C4-2B (cell line): ENCODE measurements at regions not wholly inside any gene's neighbourhood (a gene's known extent, or its start where the extent isn't known, plus 50 kb on each side); places are given as distances from the start of the nearest gene placed in this dataset.

Experiments used
- H3K27ac ChIP-seq: fragments of 450-650 bp; 2 replicates; pipeline ENCODE4 v1.5.1; 2017
- ZFX ChIP-seq: fragments of 450-650 bp; IDR thresholded peaks from 2 replicates; pipeline ENCODE4 v1.6.1; 2017
- TF ChIP-seq, protein P1 (sequence below): fragments of 450-650 bp; conservative IDR thresholded peaks from 2 replicates; pipeline ENCODE4 v1.5.1; 2017; ENCODE audit warnings: mild to moderate bottlenecking

DNA sequence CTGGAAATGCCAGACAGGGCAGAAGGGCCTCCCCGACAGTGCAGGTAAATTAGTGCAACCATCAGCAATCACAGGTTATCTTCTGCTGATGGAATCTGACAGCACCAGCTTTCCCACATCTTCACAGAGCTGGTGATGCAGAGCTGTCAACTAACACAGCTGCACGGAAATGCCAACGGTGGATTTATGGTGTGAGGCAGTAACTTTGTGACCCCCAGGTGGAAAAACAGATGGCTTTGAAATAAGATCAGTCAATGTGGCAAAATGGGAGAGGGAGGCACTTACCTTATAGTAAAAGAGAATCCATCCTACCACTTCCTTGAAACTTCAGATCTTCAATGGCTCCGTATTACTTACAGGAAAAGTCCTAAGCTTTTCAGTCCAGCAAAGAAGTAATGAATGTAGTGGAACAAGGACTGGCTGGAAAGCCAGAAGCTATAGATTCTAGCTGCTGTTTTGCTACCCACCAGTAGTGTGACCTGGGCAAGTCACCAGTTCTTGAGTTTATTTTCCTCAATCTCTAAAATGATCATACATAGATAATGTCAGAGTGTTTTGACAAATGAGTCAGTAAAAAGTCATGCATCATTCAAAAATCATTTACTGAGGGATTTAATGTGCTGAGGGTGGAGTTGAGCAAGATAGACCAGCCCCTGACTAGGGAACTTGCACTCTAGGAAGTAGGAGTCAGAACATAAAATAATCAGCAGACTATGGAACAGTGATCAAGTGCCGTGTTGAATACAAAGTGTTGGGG is 245.7 kb upstream of the JUN start:
- TF ChIP-seq, protein P1, sequence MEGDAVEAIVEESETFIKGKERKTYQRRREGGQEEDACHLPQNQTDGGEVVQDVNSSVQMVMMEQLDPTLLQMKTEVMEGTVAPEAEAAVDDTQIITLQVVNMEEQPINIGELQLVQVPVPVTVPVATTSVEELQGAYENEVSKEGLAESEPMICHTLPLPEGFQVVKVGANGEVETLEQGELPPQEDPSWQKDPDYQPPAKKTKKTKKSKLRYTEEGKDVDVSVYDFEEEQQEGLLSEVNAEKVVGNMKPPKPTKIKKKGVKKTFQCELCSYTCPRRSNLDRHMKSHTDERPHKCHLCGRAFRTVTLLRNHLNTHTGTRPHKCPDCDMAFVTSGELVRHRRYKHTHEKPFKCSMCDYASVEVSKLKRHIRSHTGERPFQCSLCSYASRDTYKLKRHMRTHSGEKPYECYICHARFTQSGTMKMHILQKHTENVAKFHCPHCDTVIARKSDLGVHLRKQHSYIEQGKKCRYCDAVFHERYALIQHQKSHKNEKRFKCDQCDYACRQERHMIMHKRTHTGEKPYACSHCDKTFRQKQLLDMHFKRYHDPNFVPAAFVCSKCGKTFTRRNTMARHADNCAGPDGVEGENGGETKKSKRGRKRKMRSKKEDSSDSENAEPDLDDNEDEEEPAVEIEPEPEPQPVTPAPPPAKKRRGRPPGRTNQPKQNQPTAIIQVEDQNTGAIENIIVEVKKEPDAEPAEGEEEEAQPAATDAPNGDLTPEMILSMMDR, result no peak
- no peak for TF ChIP-seq ZFX

DNA sequence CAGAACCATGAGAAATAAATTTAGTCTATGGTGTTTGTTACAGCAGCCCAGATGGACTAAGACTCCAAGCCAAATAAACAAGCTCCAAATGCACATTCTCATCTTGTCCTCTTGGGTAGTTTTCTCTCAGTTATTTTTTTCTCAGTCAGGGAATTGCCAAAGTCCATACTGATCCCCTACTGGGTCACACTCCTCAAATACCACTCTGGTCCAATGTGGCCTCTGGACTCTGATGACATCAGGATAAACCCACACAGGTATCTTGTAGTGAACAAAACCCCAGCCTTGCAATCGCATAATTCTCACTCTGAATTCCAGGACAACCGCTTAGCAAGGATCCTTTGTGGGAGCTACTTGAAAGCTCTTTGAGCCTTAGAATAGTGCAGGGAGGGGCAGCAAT is 248.4 kb upstream of the JUN start:
- H3K27ac ChIP-seq, result no peak overlapping the region
- TF ChIP-seq, protein P1, result no peak
- no peak for TF ChIP-seq ZFX

More for the DNA sequence above, 245.7 kb upstream of the JUN start:
- H3K27ac ChIP-seq, result no peak overlapping the region

DNA sequence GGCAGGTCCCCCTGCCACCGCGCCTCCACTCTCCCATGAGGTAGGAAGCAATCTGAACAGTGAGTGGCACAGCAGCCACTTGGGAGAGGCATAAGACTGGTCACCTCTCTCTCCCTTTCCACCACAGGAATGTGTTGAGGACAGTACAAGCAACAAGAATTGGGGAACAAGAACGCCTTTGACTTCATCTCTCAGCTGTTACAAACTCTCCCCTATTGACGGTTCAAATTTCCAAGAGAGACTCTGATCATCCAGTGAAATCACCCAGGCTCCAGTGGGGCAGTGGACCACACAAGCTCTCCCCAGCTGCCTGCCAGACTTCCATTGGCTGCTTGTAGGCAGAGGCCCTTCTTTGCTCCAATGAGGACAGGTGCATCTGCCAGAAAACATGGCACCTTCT is 249.9 kb upstream of the JUN start:
- no peak overlapping the region for H3K27ac ChIP-seq
- no peak for TF ChIP-seq ZFX
- TF ChIP-seq, protein P1, result no peak

DNA sequence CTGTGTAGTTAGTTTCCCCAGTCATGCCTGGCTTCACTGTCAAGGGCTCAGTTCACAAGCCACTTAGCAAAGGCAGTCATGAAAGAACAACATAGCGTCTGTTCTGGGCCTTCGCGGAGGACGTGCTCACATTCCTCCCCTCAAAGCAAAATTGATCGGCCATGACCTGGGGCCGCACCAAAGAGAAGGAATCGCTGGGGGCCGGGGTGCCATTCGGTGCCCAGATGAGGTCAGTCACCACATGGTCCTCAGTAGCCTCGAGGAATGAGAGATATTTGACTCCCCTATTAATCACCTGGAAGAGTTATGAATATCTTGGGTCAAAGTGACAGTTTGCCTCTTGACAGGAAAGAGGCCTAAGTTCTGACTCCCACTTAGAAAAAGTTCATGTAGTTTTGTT is 251.1 kb upstream of the JUN start:
- no peak for TF ChIP-seq ZFX
- TF ChIP-seq, protein P1, result no peak
- H3K27ac ChIP-seq, result no peak overlapping the region

DNA sequence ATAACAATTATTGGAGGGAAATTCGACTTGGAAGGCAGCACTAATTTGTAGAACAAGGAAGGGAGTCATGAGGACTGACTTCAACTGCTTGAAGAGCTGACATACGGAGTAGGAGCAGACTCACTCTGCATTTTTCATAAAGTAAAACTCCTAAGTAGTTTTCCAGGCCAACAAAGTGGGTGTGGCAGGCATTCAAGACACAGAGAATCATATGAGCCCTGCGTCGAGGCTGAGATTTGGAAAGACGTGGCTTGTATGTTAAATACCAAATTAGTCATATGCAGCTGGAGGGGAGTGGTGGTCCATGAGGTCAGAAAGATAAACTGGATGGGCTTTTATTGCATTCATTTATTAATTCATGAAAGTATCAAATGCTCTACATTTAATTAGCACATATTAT is 255.7 kb upstream of the JUN start:
- TF ChIP-seq, protein P1, result no peak

DNA sequence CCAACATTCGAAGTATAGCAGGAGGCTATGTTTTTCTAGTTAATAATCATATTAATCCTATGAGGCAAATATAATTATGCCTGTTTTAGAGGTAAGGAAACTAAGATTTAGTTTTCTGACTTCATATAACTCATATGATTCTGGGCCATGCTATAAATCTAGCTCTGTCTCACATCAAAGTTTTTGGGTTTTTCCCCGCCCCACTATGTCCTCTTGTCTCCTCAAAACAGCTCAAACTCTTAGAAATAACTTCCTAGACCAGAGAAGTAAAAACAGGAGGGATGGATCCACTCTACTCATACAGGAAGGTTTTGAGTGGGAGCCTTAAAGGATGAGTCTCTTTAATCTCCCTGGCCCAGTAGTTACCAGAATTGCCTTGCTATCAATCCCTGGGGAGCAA is 256.4 kb upstream of the FGGY start:
- TF ChIP-seq, protein P1, result no peak
- no peak for TF ChIP-seq ZFX

More for the DNA sequence above, 255.7 kb upstream of the JUN start:
- no peak overlapping the region for H3K27ac ChIP-seq

DNA sequence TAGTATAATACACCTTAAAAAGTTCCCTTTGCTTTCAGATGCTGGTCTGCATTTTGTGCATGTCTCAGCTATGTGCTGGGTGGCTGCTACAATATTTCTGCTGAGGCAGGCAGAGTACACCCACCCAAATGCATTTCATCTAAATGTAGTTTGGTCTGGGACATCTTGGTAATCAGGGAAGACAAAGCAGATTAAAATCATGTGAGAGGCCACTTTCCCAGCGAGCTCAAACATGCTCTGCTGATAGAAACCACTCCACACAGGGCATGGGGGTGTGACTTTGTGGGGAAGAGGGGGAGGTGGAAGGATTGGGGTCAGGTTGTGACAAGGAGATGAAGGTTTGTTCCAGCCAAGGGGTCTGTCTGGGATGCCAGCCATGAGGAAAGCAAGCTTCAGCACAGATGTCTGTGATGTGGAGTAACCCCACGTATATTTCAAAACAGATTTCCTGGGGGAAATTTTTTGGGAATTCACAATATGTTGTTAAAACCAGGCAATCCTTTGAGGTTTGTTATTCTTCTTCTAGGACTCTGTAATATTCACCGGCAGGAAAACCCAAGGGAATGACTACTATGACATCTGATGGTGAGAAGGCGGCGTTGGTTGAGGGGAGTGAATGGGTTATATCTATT is 255.1 kb upstream of the FGGY start:
- TF ChIP-seq, protein P1, result no peak
- no peak for TF ChIP-seq ZFX
- H3K27ac ChIP-seq, result no peak overlapping the region

More for the DNA sequence above, 256.4 kb upstream of the FGGY start:
- H3K27ac ChIP-seq, result no peak overlapping the region
